HG03095 (cell line): ENCODE measurements at regions not wholly inside any gene's neighbourhood (a gene's known extent, or its start where the extent isn't known, plus 50 kb on each side); places are given as distances from the start of the nearest gene placed in this dataset.

Experiments
- ATAC-seq: cut with Tn5 transposase; IDR thresholded peaks from one replicate; pipeline ENCODE4 v1.9.1; 2021; ENCODE audit warnings: moderate library complexity; ENCODE audit not compliant: unreplicated experiment

- no peak for ATAC-seq
Observed at GRCh38 chr17:33628500-33629346, 335.6 kb upstream of the ASIC2 start.

- ATAC-seq, result no peak
Observed at GRCh38 chr17:33633446-33633845, 340.4 kb upstream of the ASIC2 start.

GRCh38 chr17:33637534-33637933 lies 344.4 kb upstream of the ASIC2 start:
- no peak for ATAC-seq

GRCh38 chr17:33639103-33639880 lies 346.2 kb upstream of the ASIC2 start:
- no peak for ATAC-seq

GRCh38 chr17:33640629-33641028 lies 347.5 kb upstream of the ASIC2 start:
- no peak for ATAC-seq

- ATAC-seq, result no peak
Observed at GRCh38 chr17:33642002-33642401, 348.9 kb upstream of the ASIC2 start.

GRCh38 chr17:33647956-33648355 lies 354.9 kb upstream of the ASIC2 start:
- no peak for ATAC-seq

GRCh38 chr17:33650304-33650703 lies 357.2 kb upstream of the ASIC2 start:
- ATAC-seq, result no peak

GRCh38 chr17:33651686-33652085 lies 358.6 kb upstream of the ASIC2 start:
- ATAC-seq, result no peak

GRCh38 chr17:33652731-33653398 lies 359.8 kb upstream of the ASIC2 start:
- ATAC-seq, result no peak

- ATAC-seq, result no peak
Observed at GRCh38 chr17:33653399-33653788, 360.3 kb upstream of the ASIC2 start.

GRCh38 chr17:33657181-33657580 lies 364.1 kb upstream of the ASIC2 start:
- no peak for ATAC-seq

- ATAC-seq, result no peak
Observed at GRCh38 chr17:33661975-33662374, 368.9 kb upstream of the ASIC2 start.

- no peak for ATAC-seq
Observed at GRCh38 chr17:33664116-33664840, 371.2 kb upstream of the ASIC2 start.

GRCh38 chr17:33667052-33667509 lies 374.0 kb upstream of the ASIC2 start:
- ATAC-seq, result no peak

GRCh38 chr17:33667671-33668070 lies 374.6 kb upstream of the ASIC2 start:
- no peak for ATAC-seq

- ATAC-seq, result no peak
Observed at GRCh38 chr17:33668516-33668915, 375.4 kb upstream of the ASIC2 start.

- ATAC-seq, result no peak
Observed at GRCh38 chr17:33671491-33671890, 378.4 kb upstream of the ASIC2 start.

GRCh38 chr17:33674685-33675084 lies 381.6 kb upstream of the ASIC2 start:
- ATAC-seq, result no peak

- no peak for ATAC-seq
Observed at GRCh38 chr17:33676444-33676843, 383.3 kb upstream of the ASIC2 start.

GRCh38 chr17:33679595-33679994 lies 386.5 kb upstream of the ASIC2 start:
- ATAC-seq, result no peak
